ENCODE measurements at regions not wholly inside any gene's neighbourhood (a gene's known extent, or its start where the extent isn't known, plus 50 kb on each side); places are given as distances from the start of the nearest gene placed in this dataset.

- TF ChIP-seq EZH2phosphoT487 (IDR thresholded peaks at IDR 0.05) (no peak), EZH2 (IDR thresholded peaks at IDR 0.05) (no peak), CTCF (IDR thresholded peaks at IDR 0.05) (no peak)
- Histone ChIP-seq H3K9ac (no peak overlapping the region), H3K79me2 (ENCODE audit: low read depth) (no peaks in the 10 kb centered on the region), H3K27me3 (no peaks in the 10 kb centered on the region), H3K4me3 (no peak overlapping the region), H3K9me3 (ENCODE audit: low read depth) (no peaks in the 10 kb centered on the region), H4K20me1 (ENCODE audit: low read depth) (no peaks in the 10 kb centered on the region), H3K4me2 (no peak overlapping the region), H3K27ac (no peak overlapping the region), H2AFZ (replicated peaks) (no peak overlapping the region), H3K36me3 (no peaks in the 10 kb centered on the region), H3F3A (ENCODE audit: low read depth) (no peaks in the 10 kb centered on the region), H3K4me1 (no peaks in the 10 kb centered on the region)
- no peaks in the 10 kb centered on the region for H3K36me3 Mint-ChIP-seq
- no peaks in the 10 kb centered on the region for H3K9me3 Mint-ChIP-seq
- DNase-seq (ENCODE audit: low spot score), result no peak
- H3K4me3 Mint-ChIP-seq, result no peak overlapping the region
- no peaks in the 10 kb centered on the region for H3K27me3 Mint-ChIP-seq (ENCODE audit: insufficient read depth, low read depth)
- H3K27ac Mint-ChIP-seq, result no peak overlapping the region
- no peaks in the 10 kb centered on the region for H3K4me1 Mint-ChIP-seq
Observed at GRCh38 chr22:34493486-34493885, 572.5 kb upstream of the ISX start.

DNA sequence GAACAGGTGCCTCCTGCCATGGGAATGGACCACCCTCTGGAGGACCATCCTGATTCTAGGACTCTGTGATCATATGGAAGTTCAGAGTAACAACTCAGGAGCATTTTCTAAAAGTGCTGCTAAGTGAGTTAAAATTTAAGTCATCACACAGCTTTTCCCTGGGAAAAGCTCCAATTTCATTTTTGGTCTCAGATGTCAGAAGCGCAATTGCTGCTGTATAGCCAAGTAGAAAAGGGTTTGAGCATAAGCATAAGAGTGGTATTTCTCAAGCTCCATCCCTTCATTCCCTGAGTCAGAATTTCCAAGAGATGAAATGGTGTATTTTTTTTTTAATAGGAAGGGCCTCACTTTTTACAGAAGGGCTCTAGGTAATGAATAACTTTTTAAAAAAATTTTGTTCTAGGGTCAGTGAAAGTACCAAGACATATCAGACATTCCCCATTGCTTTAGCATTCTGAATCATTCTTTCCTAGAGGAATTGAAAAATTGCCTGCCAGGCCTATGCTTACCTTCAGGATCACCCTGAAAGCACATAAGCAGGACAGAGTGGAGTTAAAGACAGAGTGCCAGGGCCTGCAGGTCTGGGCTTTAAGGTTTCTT, 564.5 kb upstream of the ISX start:
- no peaks in the 10 kb centered on the region for H3K27me3 Mint-ChIP-seq (ENCODE audit: insufficient read depth, low read depth)
- H3K27ac Mint-ChIP-seq, result no peak overlapping the region
- no peaks in the 10 kb centered on the region for H3K27me3 ChIP-seq
- H2AFZ ChIP-seq (replicated peaks), result no peak overlapping the region
- H3K4me1 ChIP-seq, result no peaks in the 10 kb centered on the region
- TF ChIP-seq EZH2phosphoT487 (IDR thresholded peaks at IDR 0.05), result no peak
- no peak for TF ChIP-seq CTCF (IDR thresholded peaks at IDR 0.05)
- TF ChIP-seq EZH2 (IDR thresholded peaks at IDR 0.05), result no peak
- DNase-seq (ENCODE audit: low spot score), result no peak
- no peaks in the 10 kb centered on the region for H3K36me3 ChIP-seq
- H3K27ac ChIP-seq, result no peak overlapping the region
- H4K20me1 ChIP-seq (ENCODE audit: low read depth), result no peaks in the 10 kb centered on the region
- no peaks in the 10 kb centered on the region for H3K36me3 Mint-ChIP-seq
- H3K79me2 ChIP-seq (ENCODE audit: low read depth), result no peaks in the 10 kb centered on the region
- H3K4me3 ChIP-seq, result no peak overlapping the region
- H3K4me1 Mint-ChIP-seq, result no peaks in the 10 kb centered on the region
- H3F3A ChIP-seq (ENCODE audit: low read depth), result peaks cover 9% of the 10 kb centered on the region
- no peak overlapping the region for H3K4me3 Mint-ChIP-seq
- H3K9me3 ChIP-seq (ENCODE audit: low read depth), result no peaks in the 10 kb centered on the region
- no peak overlapping the region for H3K9ac ChIP-seq
- H3K4me2 ChIP-seq, result no peak overlapping the region
- H3K9me3 Mint-ChIP-seq, result no peaks in the 10 kb centered on the region

- Mint-ChIP-seq H3K27me3 (ENCODE audit: insufficient read depth, low read depth) (no peaks in the 10 kb centered on the region), H3K27ac (no peak overlapping the region), H3K9me3 (no peaks in the 10 kb centered on the region), H3K4me1 (no peaks in the 10 kb centered on the region), H3K4me3 (no peak overlapping the region), H3K36me3 (no peaks in the 10 kb centered on the region)
- Histone ChIP-seq H3K36me3 (no peaks in the 10 kb centered on the region), H3K27me3 (no peaks in the 10 kb centered on the region), H3K4me1 (no peaks in the 10 kb centered on the region), H3K27ac (no peak overlapping the region), H3K4me2 (no peak overlapping the region), H2AFZ (replicated peaks) (no peak overlapping the region), H3K4me3 (no peak overlapping the region), H3K79me2 (ENCODE audit: low read depth) (no peaks in the 10 kb centered on the region), H3K9ac (no peak overlapping the region), H4K20me1 (ENCODE audit: low read depth) (no peaks in the 10 kb centered on the region), H3K9me3 (ENCODE audit: low read depth) (no peaks in the 10 kb centered on the region), H3F3A (ENCODE audit: low read depth) (peaks cover 9% of the 10 kb centered on the region)
- TF ChIP-seq EZH2 (IDR thresholded peaks at IDR 0.05), result no peak
- TF ChIP-seq CTCF (IDR thresholded peaks at IDR 0.05), result no peak
- TF ChIP-seq EZH2phosphoT487 (IDR thresholded peaks at IDR 0.05), result no peak
- no peak for DNase-seq (ENCODE audit: low spot score)
Observed at GRCh38 chr22:34502821-34503220, 563.1 kb upstream of the ISX start.
